ENCODE measurements at regions not wholly inside any gene's neighbourhood (a gene's known extent, or its start where the extent isn't known, plus 50 kb on each side); places are given as distances from the start of the nearest gene placed in this dataset.
"Not testable (repeated sequence)": the region's sequence is repeated elsewhere in the genome, so short reads cannot be mapped to it uniquely, and the experiment has no call there.

DNA sequence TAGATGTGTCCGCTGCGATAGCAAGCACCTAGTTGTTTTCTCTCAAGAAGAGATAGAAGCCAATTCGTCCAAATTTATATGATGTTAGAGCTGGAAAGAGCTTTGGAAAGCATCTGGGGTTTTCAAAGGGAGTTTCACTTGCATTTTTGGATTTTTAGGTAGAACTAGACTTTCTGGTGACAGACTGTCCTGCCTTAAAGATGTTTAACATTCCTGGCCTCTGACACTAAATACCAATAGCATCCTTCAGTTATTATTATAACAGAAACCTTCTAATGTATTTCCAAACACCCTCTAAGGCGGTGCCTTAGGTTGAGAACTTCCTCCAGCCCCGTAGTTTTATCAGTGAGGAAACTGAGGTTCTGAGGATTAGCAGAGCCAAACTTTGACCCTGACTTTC lies 305.3 kb downstream of the SATB1 start:
- DNase-seq: no peak

DNA sequence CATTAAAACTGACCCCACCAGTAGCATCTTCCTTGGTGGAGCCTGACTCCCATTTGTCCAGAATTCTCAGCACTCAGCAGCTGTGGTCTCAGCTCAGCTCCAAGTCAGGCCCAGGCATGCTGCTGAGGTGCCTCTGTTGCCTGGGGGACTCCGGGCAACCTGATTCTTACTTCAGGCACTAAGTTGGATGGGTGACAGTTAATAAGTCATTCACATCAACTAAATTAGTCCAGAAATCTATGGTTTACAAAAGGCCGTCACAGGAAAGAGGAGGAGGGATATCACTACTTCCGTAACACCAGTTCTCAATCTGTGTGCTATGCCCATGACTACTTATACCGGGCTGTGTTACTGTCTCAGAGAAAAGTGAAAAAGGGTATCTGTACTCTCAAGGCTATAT lies 310.2 kb downstream of the SATB1 start:
- no peak for DNase-seq

DNA sequence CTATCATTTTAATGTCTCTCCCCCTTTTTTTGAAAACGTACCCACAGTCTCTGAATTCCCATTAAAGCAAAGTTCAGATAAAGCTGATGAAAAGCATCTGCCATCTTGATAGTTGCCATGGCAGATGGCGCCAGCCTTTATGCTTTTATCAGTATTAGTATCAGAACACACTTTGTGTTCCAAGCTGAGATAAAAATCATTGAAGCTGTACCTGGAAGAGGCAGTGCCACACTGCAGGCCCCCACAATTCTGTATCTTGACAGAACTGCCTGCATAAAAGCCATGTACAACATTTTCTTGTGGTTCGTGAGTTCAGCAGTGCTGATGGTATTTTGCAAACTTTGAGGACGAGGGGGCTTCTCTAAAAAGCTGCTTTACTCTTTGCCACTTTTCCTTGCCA lies 311.7 kb downstream of the SATB1 start:
- no peak for DNase-seq

DNA sequence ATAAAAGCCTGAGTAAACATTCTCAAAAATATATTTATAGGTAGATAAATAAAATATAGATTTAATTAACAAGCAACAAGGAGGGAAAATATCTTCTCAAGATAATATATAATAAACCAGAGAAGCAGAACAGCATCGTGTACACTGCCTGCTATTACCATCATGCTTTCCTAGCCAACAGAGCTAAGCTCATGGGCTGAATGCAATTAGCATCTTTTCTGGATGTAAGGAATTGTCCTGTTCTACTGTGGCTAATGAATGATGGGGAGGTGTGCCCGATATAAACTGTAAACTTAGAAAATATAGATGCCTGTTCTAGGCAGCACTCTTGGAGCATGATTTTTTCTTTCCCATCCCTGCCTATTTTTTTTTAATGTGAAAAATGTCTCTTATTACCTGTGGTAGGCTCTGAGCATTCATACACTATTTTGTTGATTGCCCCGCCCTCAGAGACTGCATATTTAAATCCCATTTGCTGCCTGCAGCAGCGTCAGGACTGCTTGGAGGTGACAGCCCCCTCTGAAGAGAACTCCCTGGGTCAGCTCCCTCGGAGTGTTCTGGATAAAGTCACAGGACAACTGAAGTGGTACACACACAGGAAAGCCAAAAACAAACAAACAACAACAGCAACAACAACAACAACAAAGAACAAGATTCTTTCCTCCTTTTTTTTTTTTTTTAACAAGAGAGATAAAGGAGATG lies 312.3 kb downstream of the SATB1 start:
- DNase-seq: no peak

DNA sequence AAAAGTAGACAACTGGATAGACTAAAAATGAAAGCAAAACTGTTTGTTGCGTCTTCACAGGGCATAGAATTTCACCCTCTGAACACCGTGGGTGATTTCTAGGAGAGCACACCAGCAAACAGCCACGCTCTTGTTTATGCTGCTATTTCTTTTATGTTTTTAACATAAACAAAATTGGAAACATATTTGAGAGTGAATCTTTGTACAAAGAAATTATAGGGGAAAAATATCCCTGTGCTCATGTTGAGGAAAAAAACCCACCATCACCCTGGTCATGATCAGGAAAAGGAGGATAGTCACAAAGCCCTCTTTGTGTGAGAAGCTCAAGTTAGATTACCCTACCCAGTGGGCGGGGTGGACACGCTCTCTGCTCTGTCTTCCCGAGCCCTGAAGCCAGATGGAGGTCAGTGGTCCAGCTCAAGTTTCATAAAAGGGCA lies 313.3 kb downstream of the SATB1 start:
- no peak for DNase-seq

DNA sequence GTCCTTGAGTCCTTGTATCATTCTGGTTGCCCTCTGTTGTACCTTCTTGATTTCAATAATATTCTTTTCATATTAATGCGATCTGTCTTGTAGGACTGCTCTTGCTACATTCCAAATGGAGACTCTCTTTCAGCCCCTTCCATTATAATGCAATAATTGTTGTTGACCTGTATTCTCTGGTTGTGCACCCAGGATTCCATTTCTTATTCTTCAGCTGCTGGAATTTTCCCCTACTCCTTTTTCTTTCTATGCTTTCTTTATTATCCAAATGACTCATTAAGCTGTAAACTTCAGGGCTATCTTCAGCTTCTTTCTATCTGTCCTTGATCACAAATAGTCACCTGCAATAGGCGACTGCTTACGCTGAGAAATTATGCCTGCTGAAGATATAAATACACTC lies 321.5 kb downstream of the SATB1 start:
- no peak for DNase-seq

DNA sequence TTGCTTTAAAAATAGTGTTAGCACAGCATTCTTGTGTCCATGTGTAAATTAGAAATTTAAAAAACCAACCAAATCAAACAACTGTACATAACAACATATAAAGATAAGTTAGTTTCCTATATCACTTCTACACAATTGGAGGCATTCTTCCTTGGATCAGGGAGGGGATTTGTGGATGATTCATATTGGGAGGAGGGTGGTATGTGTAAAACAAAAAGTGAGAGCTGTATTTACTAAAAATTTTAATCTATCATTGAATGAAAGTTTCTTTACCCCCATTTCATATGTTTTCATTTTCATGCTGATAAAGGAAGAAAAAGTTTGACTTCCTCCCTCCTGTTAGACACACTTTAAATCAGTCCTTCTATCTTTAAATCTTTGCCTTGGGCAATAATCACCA lies 325.0 kb downstream of the SATB1 start:
- no peak for DNase-seq

DNA sequence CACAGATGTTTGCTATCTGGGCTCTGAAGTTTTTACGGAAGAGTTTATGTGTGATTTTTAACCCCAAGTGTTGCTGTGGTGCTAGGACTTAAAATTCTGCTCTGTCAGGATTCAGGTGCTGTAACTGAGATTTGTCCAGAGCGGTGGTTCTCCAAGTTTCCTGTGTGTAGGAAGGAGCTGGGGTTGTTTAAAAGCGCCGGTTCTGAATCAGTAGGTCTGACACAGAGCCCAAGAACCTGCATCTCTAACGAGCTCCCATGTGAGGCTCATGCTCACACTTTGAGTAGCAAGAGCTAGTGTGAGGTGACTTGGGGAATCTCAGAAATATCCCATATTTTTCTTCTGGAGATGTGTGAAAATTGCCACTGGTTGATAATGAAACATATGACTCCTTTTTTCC lies 325.5 kb downstream of the SATB1 start:
- DNase-seq: no peak

DNA sequence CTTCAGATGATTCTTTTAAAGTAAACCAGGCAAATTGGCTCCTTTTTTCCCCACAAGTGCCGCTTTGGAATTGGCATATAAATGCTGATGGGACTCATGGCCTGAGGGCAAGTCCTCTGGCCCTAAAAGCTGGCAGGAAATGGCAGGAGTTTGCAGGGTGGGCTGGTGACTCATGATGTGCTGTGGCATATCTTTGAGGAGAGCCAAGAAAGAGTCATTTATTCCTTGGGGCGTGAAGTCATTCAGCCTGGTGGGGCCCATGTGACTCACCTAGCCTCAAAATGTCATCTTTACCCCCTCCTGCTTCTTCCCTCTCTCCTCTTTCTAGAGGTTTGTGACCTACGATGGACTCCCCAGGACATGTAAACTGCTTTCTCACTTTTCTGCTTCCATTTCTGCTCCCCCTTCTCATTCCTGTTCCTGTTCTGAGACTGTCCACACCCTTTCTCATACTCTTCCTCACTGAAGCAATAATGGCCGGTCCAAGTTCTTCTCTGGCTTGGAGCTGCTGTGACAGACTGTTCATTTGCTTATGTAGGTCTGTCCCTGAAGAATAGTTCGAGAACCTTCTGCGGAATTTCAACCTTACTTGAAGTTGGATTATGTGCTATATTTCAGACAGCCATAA lies 326.1 kb downstream of the SATB1 start:
- DNase-seq: no peak

DNA sequence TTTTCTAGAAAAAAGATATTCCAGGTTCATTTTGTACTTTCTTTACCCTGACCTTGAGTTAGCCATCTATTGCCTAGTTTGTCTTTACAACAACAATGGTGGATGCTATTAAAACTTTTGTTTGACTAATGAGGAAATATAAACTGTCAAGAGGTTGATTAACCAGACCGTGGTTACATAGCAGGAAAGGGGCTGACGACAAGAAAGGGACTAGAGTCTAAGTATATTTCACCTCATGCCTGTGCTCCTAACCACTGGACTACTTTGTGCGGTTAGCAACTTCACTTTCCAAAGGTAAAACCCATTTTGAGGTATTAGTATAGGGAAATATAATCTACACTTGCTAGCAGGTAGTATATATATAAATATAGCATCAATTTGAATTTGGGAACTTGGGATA lies 327.1 kb downstream of the SATB1 start:
- no peak for DNase-seq

DNA sequence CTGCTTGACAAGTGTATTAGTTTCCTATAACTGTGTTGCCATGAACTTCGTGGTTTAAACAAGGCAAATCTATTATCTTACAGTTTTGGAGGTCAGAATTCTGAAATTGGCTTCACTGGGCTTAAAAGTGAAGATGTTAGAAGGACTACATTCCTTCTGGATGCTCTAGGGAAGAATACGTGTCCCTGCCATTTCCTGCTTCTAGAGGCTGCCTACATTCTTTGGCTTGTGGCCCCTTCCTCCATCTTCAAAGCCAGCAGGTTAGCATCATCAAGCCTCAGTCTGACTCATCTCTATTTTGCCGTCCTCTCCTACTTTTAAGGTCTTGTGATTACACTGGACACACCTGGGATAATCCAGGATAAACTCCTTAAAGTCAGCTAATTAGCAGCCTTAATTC lies 327.7 kb downstream of the SATB1 start:
- DNase-seq: no peak

DNA sequence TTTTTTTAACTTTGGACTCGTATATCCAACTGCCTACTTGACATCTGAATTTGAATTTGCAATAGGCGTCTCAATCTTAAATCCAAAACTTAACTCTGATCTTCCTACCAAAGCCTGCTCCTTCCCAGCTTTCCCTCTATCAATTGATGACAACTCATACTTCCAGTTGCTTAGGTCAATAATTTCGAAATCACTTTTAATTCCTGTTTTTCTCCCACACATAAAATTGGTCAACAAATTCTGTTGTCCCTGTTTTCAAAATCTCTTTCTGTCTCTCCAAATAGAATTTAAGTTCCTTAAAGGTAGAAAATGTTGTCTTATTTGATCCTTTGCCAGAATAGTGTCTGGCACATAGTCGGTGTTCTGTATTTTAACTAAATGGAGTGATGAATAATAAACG lies 332.4 kb downstream of the SATB1 start:
- DNase-seq: no peak

DNA sequence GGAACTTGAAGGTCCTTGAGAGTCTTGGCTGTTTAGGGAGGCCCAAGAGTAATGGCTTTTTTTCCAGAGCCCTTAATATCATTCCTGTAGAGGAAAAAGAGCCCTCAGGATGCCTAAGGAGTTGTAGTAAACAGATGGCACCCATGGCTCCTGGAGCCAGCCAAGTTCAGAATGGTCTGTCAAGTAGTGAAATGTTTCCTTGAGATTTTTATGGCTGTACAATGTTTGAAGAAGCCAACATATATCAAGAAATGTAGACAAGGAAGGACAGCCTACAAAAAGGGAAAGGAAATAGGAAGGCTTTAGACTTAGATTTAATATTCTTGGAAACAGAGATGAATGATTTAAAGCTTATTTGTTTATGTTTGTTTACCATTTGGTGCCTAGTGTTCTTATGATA lies 334.8 kb downstream of the SATB1 start:
- DNase-seq: no peak

DNA sequence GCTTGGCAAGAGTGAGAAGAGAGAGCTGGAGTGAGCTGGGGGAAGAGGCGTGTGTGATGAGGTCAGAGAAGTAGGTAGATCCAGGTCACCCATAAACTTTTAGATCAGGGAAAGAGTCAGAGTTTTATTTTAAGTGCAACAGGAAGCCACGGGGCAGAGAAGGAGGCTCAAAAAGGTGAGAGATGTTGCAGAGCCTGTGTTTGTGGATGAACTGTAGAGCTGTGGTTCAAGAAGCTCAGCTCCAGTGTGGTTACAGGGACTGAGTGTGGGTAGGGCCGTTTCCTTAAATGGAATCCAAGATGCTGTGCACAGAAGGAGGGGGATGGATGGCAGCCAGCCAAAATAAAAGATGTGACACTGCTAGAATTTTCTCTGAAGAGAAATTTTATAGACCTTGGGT lies 337.2 kb downstream of the SATB1 start:
- no peak for DNase-seq

DNA sequence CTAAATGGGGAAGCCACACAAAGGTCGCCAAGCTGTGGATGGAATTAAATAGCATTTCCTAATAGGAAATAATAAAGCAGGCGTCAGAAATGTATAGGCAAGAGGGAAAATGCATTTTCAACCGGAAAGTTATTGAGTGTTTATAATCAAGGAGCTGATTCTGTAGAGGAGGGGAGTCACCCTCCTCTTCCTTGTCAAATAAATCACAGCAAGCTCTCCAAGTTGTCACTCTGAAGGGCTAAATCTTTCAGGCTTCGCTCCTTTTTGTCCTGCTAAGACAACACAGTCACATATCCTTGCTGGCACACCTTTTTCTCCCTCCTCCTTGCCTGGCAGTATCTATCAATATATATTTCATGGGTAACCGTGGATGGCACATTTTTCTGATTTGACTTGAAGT lies 338.4 kb downstream of the SATB1 start:
- no peak for DNase-seq

DNA sequence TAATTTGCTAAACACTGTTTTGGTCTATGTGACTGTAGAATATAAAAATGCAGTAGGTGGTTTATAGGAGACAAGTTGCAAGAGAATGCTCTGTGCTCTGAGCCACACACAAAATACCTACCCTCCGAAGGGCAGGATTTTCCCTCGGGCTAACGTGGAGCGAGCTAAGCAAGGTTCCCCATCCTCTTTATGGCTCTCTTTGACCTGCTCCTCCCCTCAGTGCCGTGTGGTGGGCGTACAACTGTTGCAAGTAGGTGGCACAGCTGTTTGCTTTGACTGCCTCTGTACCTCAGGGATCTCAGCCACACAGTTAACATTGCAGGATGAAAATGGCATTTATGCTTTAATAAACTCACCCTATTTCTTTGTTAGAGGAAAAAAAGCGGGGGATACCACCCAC lies 339.1 kb downstream of the SATB1 start:
- DNase-seq: no peak

DNA sequence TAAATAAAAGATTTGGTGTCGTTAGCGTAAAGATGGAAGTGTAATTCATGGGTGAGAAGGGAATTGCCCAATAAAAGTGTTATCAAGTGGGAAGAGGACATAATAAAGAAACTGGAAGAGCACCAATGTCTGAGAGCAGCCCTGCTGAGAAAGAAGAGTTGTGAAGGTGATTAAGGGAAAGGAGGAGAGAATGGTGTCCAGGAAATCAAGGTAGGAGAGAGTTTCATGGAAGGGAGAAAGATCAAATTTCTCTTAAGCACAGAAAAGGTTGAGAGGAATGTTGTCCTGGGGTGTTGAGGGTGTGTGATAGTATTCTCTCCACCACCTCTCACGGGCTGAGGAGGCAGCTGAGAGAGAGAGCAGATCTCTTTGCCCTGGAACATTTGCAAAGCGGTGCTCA lies 339.7 kb downstream of the SATB1 start:
- no peak for DNase-seq

DNA sequence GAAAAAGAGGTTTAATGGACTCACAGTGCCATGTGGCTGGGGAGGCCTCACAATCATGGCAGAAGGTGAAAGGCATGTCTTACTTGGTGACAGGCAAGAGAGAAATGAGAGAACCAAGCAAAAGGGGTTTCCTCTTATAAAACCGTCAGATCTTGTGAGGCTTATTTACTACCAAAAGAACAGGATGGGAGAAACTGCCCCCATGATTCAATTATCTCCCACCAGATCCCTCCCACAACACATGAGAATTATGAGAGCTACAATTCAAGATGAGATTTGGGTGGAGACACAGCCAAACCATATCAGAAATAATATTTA lies 340.8 kb upstream of the TBC1D5 start:
- DNase-seq: not testable (repeated sequence)

DNA sequence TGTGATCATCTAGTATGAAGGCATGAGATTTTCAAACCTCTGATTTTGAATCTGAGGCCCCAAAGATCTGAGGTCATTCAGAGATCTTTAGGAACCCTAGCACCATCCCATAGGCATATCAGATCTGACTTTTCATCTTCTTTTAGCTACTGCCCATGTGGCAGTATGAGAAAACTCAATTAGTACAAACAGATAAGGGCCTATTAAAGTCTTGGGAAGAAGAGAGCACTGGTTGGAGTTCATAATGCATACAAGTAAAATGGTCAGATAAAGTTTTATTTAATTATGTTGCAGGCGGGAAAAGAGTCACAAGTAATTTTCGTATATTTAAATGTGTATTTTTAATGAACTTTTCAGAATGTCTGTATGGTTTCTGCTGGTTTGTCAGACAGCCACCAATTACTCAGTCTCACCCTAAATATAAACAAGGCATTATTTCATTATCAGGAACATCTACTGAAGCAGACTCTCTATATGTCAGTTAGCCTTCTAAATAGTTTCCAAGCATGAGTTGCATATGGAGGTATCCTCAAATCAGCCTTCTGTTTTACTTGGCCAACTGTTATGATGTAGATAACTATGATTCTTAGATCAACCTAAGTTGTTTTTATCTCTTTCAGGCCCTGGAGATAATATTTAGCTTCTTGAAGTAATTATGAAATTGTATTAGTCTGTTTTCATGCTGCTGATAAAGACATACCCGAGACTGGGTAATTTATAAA lies 340.3 kb upstream of the TBC1D5 start:
- DNase-seq: no peak

DNA sequence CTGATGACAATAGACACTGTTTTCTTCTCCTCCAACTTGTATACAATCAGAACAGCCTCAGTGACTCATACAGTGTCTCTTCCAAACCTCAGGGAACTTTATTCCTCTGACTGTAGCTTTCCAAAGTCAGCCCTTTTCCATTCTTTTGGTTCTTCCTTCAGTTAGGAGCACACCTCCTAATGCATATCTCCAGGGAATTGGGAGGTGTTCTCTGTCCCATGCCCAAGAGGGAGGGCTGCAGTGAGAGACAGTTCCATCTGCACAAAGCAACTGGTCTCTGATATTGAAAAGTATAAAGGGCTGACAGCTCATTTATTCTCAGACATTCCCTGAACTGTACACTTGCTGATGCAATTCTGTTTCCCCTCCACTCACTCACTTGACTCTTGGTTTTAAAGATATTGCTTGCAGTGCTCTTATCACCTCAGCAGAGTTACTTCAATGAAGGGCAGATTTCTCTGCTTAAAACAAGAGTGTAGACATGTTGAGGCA lies 337.8 kb upstream of the TBC1D5 start:
- DNase-seq: no peak

DNA sequence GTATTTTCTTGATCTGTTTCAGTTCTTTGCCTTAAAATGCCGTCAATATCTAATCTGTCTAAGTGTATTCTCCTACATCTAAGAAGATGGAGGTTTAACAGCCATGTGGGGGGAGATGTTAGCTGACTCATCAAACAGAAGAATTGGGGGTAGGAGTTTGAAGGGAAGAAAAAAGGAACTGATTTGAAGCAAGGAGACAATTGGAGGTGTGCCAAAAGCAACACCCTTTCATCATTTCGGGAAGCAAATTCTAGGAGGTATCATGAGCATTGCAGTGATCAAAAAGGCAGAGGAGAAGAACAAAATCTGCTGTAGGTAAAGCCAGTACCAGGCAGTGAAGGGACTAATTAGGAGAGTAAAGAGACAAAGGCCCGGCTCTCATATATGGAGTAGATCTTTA lies 337.3 kb upstream of the TBC1D5 start:
- no peak for DNase-seq

DNA sequence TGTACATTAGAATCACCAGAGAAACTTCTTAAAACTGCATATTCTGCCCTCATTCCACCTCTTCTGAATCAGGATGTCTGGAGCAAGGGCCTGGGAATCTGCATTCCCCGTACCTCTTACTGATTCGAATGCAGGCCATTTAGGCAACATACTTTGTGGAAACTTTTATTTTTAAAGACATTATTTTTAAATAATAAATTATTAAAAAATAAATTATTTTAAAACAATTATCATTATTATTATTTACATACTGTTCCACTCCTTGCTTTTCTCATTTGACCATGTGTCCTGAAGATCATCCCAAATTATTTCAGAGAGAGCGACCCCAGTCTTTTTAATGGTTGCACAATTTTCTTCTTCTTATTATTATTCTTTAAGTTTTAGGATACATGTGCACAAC lies 336.6 kb upstream of the TBC1D5 start:
- DNase-seq: no peak

DNA sequence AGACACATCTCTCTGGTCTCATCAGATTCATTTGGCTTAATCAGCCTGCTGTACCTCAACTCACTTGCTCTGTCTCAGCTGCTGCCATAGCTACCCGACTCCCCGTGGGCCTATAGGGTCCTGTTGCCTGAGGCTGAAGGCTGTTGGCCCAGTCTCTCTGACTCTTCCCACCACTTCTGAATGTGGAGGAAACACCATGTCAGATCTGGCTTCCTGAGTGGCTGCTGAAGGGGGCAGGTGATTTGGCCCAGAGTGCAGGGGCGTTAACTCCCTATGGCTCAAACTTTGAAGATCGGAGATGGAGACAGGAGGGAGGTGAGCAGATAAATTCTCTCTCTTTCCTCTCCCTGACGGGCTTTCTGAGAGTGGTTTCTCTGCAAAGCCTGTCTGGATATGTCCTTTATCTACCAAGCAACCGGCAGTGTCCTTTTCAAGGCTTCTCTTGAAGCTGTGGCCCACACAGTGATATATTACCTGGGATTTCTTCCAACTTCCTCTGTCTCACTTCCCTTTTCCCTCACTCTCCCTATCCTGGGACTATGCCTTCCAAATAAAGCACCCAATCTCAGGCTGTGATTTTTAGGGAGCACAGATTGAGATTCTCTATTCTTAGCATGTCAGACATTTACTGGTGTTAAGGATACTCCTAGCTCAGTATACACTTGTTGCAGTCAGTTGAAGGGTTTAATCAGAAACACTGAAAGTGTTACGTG lies 334.9 kb upstream of the TBC1D5 start:
- DNase-seq: no peak

DNA sequence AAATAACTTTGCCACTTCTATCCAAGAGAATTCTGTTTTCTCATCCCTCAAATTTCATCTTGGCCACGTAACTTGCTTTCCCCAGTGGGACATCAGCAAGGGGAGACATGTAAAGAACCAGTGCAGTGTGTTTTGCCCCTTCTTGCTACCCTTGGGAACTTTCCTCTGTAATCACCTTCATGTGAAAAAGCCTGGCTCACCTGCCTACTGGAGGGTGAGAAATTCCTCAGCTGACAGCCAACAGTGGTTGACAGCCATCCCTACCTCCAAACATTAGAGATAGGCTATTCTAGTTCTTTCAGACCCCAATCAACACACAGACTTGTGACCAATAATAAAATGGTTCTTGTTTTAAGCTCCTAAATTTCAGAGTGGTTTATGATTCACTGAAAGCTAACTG lies 333.9 kb upstream of the TBC1D5 start:
- no peak for DNase-seq
